ENCODE measurements at regions not wholly inside any gene's neighbourhood (a gene's known extent, or its start where the extent isn't known, plus 50 kb on each side); places are given as distances from the start of the nearest gene placed in this dataset.

DNA sequence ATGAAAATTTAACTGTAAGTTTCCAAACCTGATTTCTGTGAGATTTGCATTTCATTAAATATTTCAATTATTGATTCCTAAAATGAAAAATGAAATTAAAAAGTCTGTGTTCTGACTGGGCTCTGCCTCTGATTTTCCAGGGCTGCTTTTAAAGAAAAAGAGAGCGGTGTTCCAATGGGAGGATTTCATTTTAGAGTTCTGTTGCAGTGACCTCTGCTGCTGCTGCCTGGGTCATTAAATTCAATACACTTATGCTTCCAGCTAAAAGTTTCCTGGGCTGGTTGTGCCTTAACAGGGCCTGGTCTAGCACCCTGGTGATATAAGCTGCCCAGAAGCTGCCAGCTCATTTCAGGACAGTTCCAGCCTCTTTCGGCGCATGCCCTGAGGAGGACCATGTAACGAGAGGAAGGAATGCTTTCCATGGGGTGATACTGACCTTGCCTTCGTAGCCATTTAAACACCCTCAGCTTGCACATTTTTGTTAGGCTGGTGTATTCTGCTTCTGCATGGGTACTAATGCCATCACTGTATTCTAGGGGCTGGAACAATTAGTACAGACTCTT, 93.3 kb downstream of the TMEM174 start:
- peak; percentile 65 for DNase-seq (ENCODE audit: low read depth)

- peak; percentile 52 for DNase-seq (ENCODE audit: low read depth)
These were observed 92.6 kb downstream of the TMEM174 start for GRCh38 chr5:73265641-73266040.

DNA sequence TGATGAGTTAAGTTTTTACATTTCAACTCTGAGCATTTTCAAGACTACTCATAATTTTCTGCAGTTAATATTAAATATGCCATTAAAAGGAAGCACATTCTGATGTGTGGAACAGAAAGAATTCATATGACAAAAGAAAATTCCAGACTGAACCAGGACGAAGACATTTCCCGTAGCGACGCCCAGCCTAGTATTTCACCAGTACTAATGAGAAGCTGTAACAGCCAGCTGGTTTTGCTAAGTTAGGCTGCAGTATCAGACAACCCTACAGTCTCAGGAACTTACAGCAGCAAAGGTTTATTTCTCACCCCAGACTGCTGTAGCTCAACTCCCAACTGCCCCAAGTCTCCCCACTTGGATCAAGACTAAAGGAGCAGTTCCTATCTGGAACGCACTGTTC, 91.6 kb downstream of the TMEM174 start:
- no peak for DNase-seq (ENCODE audit: low read depth)

- DNase-seq (ENCODE audit: low read depth): no peak
These were observed 90.2 kb downstream of the TMEM174 start for GRCh38 chr5:73263001-73263710.

DNA sequence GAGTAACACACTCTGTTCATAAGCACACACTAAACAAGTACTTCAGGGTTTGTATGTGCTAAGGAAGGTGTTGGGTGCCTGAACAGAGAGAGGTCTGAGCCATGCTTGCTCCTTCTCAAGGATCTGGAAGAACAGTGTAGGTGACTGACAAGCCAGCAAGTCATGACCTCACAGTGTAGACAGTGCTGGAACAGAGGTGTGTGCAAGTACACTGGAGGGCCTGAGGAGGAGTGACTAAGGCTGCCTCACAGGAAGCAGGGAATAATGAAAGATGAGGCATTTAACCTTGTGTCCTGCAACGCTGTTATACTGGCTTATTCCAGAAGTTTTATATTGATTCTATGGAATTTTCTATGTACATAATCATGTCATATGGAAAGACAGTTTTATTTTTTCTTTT, 83.9 kb downstream of the TMEM174 start:
- peak; percentile 91 for DNase-seq (ENCODE audit: low read depth)

DNA sequence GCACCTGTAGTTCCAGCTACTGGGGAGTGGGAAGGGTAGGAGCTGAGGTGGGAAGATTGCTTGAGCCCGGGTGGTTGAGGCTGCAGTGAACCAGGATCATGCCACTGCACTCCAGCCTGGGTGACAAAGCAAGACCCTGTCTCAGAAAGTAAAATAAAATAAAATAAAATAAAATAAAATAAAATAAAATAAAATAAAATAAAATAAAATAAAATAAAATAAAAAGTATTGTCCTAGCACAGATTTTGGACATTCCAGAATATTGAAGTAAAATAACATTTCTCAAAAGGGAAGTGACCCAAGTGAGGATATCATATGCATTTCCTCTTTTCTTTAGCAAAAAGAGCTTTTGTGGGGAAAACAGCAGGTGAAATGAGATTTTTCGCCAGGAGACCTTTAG, 83.5 kb downstream of the TMEM174 start:
- DNase-seq (ENCODE audit: low read depth): no peak

DNA sequence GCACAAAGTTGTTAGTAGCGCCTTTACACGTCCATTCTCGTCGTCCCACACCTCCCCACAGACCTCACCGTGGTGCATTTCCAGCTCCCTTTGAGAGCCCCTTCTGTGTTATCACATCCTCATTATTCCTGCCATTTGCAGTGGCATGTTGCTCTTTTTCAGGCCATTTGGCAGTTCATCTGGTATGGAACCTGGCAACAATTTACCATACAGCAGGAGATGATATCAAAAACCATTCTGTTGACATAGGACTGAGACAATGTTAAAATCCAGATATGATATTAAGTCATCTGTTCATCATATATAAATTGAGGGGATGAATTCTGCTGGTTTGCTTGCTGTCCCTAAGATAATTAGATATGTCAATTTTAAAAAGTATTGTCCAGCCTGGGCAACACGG, 83.0 kb downstream of the TMEM174 start:
- DNase-seq (ENCODE audit: low read depth): no peak

- DNase-seq (ENCODE audit: low read depth): no peak
These were observed 81.6 kb downstream of the TMEM174 start for GRCh38 chr5:73254642-73255041.

- no peak for DNase-seq (ENCODE audit: low read depth)
These were observed 80.2 kb downstream of the TMEM174 start for GRCh38 chr5:73253047-73253660.

GRCh38 chr5:73250645-73251044, 77.7 kb downstream of the TMEM174 start:
- DNase-seq (ENCODE audit: low read depth): no peak

DNA sequence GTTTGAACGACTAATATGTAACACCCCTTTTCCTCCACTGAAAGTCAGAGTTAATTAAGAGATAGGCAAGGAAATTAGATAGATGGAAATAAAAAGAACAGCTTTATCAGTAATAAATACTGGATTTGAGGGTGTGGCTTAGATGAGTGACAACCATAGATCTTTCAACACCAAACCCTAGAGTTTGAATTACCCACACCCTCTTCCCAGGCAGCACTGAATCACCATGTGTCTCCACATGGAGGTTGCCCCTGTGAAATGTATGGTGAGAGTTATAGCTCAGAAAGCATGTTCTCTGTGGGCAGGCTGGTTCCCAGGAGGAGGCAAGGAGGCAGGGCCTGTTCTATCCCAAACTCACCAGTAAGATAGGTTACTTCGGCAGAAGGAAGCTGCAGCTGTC, 69.7 kb downstream of the TMEM174 start:
- no peak for DNase-seq (ENCODE audit: low read depth)

GRCh38 chr5:73238873-73239272, 65.9 kb downstream of the TMEM174 start:
- DNase-seq (ENCODE audit: low read depth): no peak

DNA sequence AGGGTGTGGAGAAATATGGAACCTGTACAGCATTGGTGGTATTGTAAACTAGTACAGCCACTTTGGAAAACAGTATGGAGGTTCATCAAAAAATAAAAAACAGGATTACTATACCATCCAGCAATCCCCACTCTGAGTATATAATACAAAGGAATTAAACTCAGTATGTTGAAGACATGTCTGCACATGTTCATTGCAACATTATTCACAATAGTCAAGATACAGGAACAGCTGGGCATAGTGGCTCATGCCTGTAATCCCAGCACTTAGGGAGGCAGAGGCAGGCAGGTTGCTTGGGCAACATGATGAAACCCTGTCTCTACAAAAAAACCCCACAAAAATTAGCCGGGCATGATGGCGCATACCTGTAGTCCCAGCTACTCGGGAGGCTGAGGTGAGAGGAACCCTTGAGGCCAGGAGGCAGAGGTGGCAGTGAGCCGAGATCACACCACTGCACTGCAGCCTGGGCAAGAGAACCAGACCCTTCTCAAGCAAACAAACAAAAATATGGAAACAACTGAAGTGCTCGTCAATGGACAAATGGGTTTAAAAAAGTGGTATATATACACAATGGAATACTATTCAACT, 63.6 kb downstream of the TMEM174 start:
- DNase-seq (ENCODE audit: low read depth): no peak

DNA sequence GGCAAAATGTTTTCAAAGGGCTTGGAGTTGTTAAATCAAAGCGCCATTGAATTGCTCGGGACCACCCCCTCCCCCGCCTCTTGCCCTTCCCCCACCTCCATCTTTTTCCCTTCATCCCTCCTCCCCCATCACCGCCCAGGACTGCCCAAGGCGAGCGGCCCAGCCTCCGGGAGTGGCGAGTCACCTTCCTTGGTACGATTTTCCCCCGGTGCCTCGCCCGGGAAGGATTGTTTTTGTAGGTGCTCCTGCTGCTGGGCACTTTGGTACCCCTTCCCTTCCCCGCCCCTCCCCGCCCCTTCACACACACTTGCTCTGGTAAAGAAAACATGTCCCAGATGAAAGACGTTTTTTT, 61.2 kb downstream of the TMEM174 start:
- no peak for DNase-seq (ENCODE audit: low read depth)

DNA sequence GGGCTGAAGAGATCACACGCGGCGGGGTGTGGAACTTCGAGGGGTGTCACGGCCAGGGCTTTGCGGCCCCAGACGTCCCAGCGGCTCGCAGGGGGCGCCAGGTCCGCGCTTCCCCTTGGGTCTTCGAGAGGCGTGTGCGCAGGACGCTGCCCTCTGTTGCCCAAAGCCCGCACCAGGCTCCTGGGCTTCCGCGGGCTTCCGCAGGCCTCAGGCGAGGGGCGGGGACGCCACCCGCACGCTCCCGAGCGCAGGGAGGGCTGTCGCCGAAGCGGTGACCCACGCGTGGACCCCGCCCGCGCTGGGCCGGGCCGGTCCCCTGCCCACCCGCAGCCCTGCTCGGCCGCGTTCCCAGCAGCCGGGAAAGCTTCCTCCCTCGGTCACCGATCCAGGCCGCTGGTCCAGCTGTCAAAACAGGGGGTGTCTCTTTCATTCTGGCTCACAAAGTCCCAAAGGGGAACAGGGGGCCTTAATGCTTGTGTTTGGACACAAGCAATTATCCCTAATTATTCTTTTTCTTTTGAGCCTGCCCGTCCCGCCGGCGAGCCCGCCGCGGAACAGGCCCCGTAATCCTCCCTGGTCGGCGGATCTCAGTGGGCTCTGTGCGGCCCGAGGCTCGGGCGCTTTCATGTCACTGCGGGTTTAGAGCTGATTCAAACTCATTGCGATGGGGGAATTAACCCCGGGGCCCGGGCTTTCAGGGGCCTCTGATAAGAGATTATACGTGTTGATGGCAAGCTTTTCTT, 60.6 kb downstream of the TMEM174 start:
- DNase-seq (ENCODE audit: low read depth): no peak

DNA sequence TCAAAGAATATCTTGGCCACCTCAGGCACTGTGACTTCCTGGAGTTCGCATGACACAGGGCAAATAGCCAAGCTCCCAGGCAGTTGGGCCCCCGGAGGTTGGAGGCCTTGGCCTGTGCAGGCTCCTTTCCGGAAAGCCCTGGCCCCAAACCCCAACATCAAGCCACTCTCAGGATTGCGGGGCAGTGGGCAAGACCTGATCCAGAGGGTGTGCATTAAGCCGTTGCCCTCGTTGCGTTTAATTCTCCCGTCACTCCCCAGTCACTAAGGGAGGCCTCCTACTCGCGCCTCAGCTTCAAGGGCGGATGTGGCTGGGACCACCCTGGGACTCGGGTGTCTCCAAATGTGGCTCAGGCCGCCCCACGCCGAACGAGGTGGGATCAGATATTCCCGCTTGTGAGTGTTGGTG, 60.1 kb downstream of the TMEM174 start:
- DNase-seq (ENCODE audit: low read depth): no peak

DNA sequence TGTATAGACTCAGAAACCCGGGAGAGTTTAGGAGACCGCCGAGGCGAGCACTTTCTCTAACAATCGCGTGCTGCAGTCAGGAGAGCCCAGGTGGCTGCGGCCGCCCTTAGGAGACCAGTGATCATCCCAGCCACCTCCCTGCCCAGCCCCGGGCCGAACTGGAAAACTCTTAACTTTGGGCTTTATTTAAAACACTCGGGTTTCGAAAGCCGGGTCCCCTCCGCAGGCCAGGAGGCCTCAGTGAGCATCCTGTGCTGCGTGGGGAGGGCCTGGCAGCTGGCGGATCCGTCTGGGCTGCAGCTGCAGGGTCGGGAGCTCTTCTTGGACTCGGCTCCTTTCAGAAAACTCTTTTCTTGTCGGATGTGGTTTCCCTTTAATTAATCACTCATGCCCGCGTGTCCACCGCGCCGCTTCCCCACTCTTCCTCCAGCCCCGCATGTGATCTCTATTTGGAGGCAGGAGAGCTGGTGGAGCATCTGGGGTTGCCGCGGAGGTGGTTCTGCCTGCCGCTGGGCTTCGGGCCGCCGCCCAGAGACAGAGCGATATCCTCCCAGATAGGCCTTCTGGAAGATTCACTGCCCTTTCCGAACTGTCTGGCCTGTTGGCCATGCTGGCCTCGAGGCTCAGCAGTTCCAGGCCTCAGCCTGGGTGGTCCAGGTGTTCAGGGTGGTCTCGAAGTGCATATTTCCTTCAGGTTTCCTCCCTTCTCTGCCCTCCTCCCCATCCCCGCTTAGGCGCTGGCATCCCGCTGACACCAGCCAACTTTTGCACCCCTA, 59.5 kb downstream of the TMEM174 start:
- peak; percentile 42 for DNase-seq (ENCODE audit: low read depth)

DNA sequence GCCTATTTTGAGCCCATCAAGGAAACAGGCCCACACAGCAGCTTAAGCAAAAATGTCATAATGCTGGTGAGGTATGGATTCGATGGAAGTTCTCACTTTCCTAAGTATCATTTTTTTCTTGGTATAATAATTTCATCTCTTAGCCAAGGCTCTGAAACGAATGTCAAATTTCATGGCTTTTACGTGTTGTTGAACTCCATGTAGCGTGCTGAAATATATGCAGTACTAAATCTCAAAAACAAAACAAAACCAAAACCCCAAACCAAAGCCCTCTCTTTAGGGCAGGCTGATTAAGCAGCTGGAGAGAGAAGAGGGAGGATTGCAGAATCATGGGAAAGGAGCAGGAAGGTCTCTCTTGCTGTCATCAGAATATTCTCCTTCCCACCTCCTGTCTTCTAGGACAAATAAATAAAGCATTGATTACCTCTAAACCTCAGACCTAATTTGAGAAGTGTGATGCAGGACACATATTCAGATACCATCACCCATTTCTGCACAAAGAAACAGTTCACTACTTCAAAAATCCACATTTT, 58.3 kb downstream of the TMEM174 start:
- DNase-seq (ENCODE audit: low read depth): no peak

DNA sequence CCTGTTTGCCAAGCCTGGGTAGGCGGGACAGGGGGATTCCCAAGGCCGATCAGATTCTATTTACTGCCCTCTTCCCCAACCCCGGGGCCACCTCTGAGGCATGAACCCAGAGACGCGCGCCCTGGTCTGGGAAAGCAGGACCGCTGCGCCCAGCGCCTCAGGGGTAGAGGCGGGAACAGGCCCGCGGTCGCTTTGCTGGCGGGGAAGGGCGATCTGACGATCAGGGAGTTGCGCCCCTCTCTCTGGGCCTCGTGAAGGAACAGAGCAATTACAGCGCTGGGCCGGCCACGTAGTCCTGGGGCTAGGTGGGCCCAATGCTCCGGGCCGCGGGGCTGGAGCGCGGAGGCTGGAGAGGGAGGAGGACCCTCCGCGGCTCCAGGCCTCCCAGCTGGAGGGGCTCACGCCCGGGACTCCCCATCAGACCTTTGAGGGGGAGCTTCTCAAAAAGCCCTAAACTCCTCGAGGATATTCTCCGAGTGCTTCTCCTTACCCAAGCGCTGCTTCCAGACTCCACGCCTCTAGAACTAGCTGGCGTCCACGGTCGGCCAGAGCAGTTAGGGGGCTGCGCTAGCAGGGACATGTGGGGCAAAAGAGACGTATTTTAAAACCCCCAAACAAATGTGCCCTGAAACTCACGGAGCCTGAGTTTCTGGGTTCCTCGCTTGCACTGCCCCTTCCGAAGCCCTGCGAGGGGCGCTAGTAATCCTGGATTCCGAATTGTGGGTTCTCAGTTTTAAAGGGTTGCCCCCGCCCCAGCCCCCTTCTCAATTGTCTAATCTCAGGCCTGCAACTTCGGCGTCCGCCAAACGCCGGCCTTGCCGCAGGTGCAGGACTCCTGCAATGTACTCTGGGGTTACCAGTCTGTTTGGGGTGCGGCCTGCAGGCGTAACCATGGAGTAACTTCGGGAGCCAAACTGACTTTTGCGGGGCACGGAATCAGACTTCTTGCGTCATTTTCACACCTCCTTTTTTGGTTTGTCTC, 57.6 kb downstream of the TMEM174 start:
- no peak for DNase-seq (ENCODE audit: low read depth)

- peak; percentile 24 for DNase-seq (ENCODE audit: low read depth)
These were observed 56.3 kb downstream of the TMEM174 start for GRCh38 chr5:73229271-73229670.

All from ELR (cell line).